ENCODE measurements at regions not wholly inside any gene's neighbourhood (a gene's known extent, or its start where the extent isn't known, plus 50 kb on each side); places are given as distances from the start of the nearest gene placed in this dataset.
A peak's percentile ranks its signal among the peaks of the same experiment; 100 is the strongest.

- WGBS, 10 experiments, result 10 to 93% (median 69%) methylated on average over 2 to 6 of the region's 6 CpGs; no CpG with 5 or more reads in 4 of the 10 experiments
- Histone ChIP-seq H3K4me3 (no peak overlapping the region), H3K4me1 (replicated peaks in 1 of 2) (peaks cover 7 to 10% of the 10 kb centered on the region in 2 donors), H3K27ac (no peak overlapping the region)
- ATAC-seq (replicated peaks in 6 of 8), result peak in 4 of 8 experiments; percentile 19 to 64 (median 64)
- in situ Hi-C loops (cut with MboI; ENCODE audit: low pct_unique_long_range_greater_than_20kb in 2 of 9, low sequenced_read_pairs in 9 of 9, unreplicated experiment in 9 of 9), result loop anchor here in 2 of 9 experiments (10.0 kb wide), 2 partner anchors 151 to 211 kb away; no protein-coding TSS in a partner anchor
Measured at GRCh38 chr15:79595306-79595705, 163.2 kb downstream of the MINAR1 start.

GRCh38 chr15:79595995-79596622, 164.0 kb downstream of the MINAR1 start:
- in situ Hi-C loops (cut with MboI; ENCODE audit: low pct_unique_long_range_greater_than_20kb in 2 of 9, low sequenced_read_pairs in 9 of 9, unreplicated experiment in 9 of 9), result loop anchor here in 2 of 9 experiments (10.0 kb wide), 2 partner anchors 151 to 211 kb away; no protein-coding TSS in a partner anchor
- peak; percentile 32 to 100 (median 62) for ATAC-seq (replicated peaks in 6 of 8)
- Histone ChIP-seq H3K4me1 (replicated peaks in 1 of 2) (peaks cover 7 to 11% of the 10 kb centered on the region in 2 donors), H3K27ac (no peak overlapping the region), H3K4me3 (no peak overlapping the region)
- WGBS, 10 experiments, result 0 to 83% (median 42%) methylated on average over 1 to 3 of the region's 4 CpGs; no CpG with 5 or more reads in 1 of the 10 experiments

- peaks cover 7 to 25% of the 10 kb centered on the region in 2 donors for H3K4me1 ChIP-seq (replicated peaks in 1 of 2)
- no peak overlapping the region for H3K27ac ChIP-seq
- WGBS, 10 experiments, result 17 to 88% (median 60%) methylated on average over 1 of the region's 1 CpG; no CpG with 5 or more reads in 5 of the 10 experiments
- in situ Hi-C loops (cut with MboI; ENCODE audit: low pct_unique_long_range_greater_than_20kb in 2 of 9, low sequenced_read_pairs in 9 of 9, unreplicated experiment in 9 of 9), result loop anchor here in 2 of 9 experiments (10.0 kb wide), 2 partner anchors 154 to 214 kb away; no protein-coding TSS in a partner anchor
- ATAC-seq (replicated peaks in 6 of 8), result no peak
- no peak overlapping the region for H3K4me3 ChIP-seq
Measured at GRCh38 chr15:79598639-79599038, 166.5 kb downstream of the MINAR1 start.

- Histone ChIP-seq H3K4me1 (replicated peaks in 1 of 2) (peaks cover 0 to 15% of the 10 kb centered on the region in 2 donors), H3K4me3 (no peak overlapping the region), H3K27ac (peak overlapping the region in 1 of 2 donors; percentile 24)
- in situ Hi-C loops (cut with MboI; ENCODE audit: low pct_unique_long_range_greater_than_20kb in 2 of 9, low sequenced_read_pairs in 9 of 9, unreplicated experiment in 9 of 9), result loop anchor here in 1 of 9 experiments (10.0 to 25.0 kb wide), 2 partner anchors 236 to 257 kb away; no protein-coding TSS in a partner anchor
- WGBS, 10 experiments, result 57 to 94% (median 62%) methylated on average over 3 to 7 of the region's 7 CpGs; no CpG with 5 or more reads in 1 of the 10 experiments
- peak in 5 of 8 experiments; percentile 47 to 91 (median 61) for ATAC-seq (replicated peaks in 6 of 8)
Measured at GRCh38 chr15:79601405-79602086, 169.4 kb downstream of the MINAR1 start.

- peak in 4 of 8 experiments; percentile 20 to 51 (median 44) for ATAC-seq (replicated peaks in 6 of 8)
- 20 to 86% (median 72%) methylated on average over 1 to 4 of the region's 4 CpGs; no CpG with 5 or more reads in 2 of the 10 experiments for WGBS, 10 experiments
- Histone ChIP-seq H3K4me1 (replicated peaks in 1 of 2) (peaks cover 0 to 15% of the 10 kb centered on the region in 2 donors), H3K4me3 (no peak overlapping the region), H3K27ac (no peak overlapping the region)
- in situ Hi-C loops (cut with MboI; ENCODE audit: low pct_unique_long_range_greater_than_20kb in 2 of 9, low sequenced_read_pairs in 9 of 9, unreplicated experiment in 9 of 9), result loop anchor here in 1 of 9 experiments (10.0 to 25.0 kb wide), 2 partner anchors 235 to 257 kb away; no protein-coding TSS in a partner anchor
Measured at GRCh38 chr15:79602180-79602579, 170.0 kb downstream of the MINAR1 start.

GRCh38 chr15:79602731-79603130, 170.6 kb downstream of the MINAR1 start:
- in situ Hi-C loops (cut with MboI; ENCODE audit: low pct_unique_long_range_greater_than_20kb in 2 of 9, low sequenced_read_pairs in 9 of 9, unreplicated experiment in 9 of 9), result loop anchor here in 1 of 9 experiments (10.0 to 25.0 kb wide), 2 partner anchors 235 to 258 kb away; no protein-coding TSS in a partner anchor
- no peak for ATAC-seq (replicated peaks in 6 of 8)
- no peak overlapping the region for H3K27ac ChIP-seq

GRCh38 chr15:79606831-79607355, 174.8 kb downstream of the MINAR1 start:
- WGBS, 10 experiments, result 75 to 93% (median 90%) methylated on average over 2 to 4 of the region's 5 CpGs; no CpG with 5 or more reads in 6 of the 10 experiments
- in situ Hi-C loops (cut with MboI; ENCODE audit: low pct_unique_long_range_greater_than_20kb in 2 of 9, low sequenced_read_pairs in 9 of 9, unreplicated experiment in 9 of 9), result loop anchor here in 1 of 9 experiments (10.0 to 25.0 kb wide), 2 partner anchors 230 to 262 kb away; no protein-coding TSS in a partner anchor
- Histone ChIP-seq H3K4me1 (replicated peaks in 1 of 2) (peaks cover 0 to 14% of the 10 kb centered on the region in 2 donors), H3K27ac (no peak overlapping the region), H3K4me3 (no peak overlapping the region)
- no peak for ATAC-seq (replicated peaks in 6 of 8)

More at GRCh38 chr15:79602731-79603130, 170.6 kb downstream of the MINAR1 start:
- H3K4me3 ChIP-seq, result no peak overlapping the region
- peaks cover 0 to 15% of the 10 kb centered on the region in 2 donors for H3K4me1 ChIP-seq (replicated peaks in 1 of 2)

- whole genome bisulfite sequencing, 10 experiments, result 0 to 83% (median 49%) methylated on average over 1 to 3 of the region's 3 CpGs; no CpG with 5 or more reads in 2 of the 10 experiments
- in situ Hi-C loops (cut with MboI; ENCODE audit: low pct_unique_long_range_greater_than_20kb in 2 of 9, low sequenced_read_pairs in 9 of 9, unreplicated experiment in 9 of 9), result loop anchor here in 1 of 9 experiments (10.0 to 25.0 kb wide), 2 partner anchors 229 to 263 kb away; no protein-coding TSS in a partner anchor
- ATAC-seq (replicated peaks in 6 of 8), result peak in 4 of 8 experiments; percentile 27 to 69 (median 56)
- peaks cover 0 to 8% of the 10 kb centered on the region in 2 donors for H3K4me1 ChIP-seq (replicated peaks in 1 of 2)
- H3K4me3 ChIP-seq, result no peak overlapping the region
- no peak overlapping the region for H3K27ac ChIP-seq
Measured at GRCh38 chr15:79608066-79608864, 176.1 kb downstream of the MINAR1 start.

GRCh38 chr15:79609506-79609905, 177.4 kb downstream of the MINAR1 start:
- WGBS, 10 experiments, result 38 to 96% (median 83%) methylated on average over 2 to 4 of the region's 4 CpGs; no CpG with 5 or more reads in 4 of the 10 experiments
- peaks cover 0 to 8% of the 10 kb centered on the region in 2 donors for H3K4me1 ChIP-seq (replicated peaks in 1 of 2)
- H3K27ac ChIP-seq, result no peak overlapping the region
- in situ Hi-C loops (cut with MboI; ENCODE audit: low pct_unique_long_range_greater_than_20kb in 2 of 9, low sequenced_read_pairs in 9 of 9, unreplicated experiment in 9 of 9), result loop anchor here in 1 of 9 experiments (10.0 to 25.0 kb wide), 2 partner anchors 228 to 265 kb away; no protein-coding TSS in a partner anchor
- H3K4me3 ChIP-seq, result no peak overlapping the region
- ATAC-seq (replicated peaks in 6 of 8), result no peak

GRCh38 chr15:79610021-79610420, 177.9 kb downstream of the MINAR1 start:
- H3K27ac ChIP-seq, result no peak overlapping the region
- peaks cover 0 to 8% of the 10 kb centered on the region in 2 donors for H3K4me1 ChIP-seq (replicated peaks in 1 of 2)
- no peak for ATAC-seq (replicated peaks in 6 of 8)
- WGBS, 10 experiments, result 17 to 100% (median 60%) methylated on average over 1 to 3 of the region's 3 CpGs; no CpG with 5 or more reads in 1 of the 10 experiments
- in situ Hi-C loops (cut with MboI; ENCODE audit: low pct_unique_long_range_greater_than_20kb in 2 of 9, low sequenced_read_pairs in 9 of 9, unreplicated experiment in 9 of 9), result loop anchor here in 1 of 9 experiments (25.0 kb wide), 1 partner anchor 227 kb away; no protein-coding TSS in a partner anchor
- no peak overlapping the region for H3K4me3 ChIP-seq

- WGBS, 10 experiments, result 40 to 86% (median 60%) methylated on average over 1 to 4 of the region's 4 CpGs; no CpG with 5 or more reads in 1 of the 10 experiments
- no peaks in the 10 kb centered on the region for H3K4me1 ChIP-seq (replicated peaks in 1 of 2)
- H3K4me3 ChIP-seq, result no peak overlapping the region
- ATAC-seq (replicated peaks in 6 of 8), result no peak
- in situ Hi-C loops (cut with MboI; ENCODE audit: low pct_unique_long_range_greater_than_20kb in 2 of 9, low sequenced_read_pairs in 9 of 9, unreplicated experiment in 9 of 9), result loop anchor here in 1 of 9 experiments (25.0 kb wide), 1 partner anchor 222 kb away; no protein-coding TSS in a partner anchor
- no peak overlapping the region for H3K27ac ChIP-seq
Measured at GRCh38 chr15:79615754-79616153, 183.6 kb downstream of the MINAR1 start.

GRCh38 chr15:79617071-79617470, 184.9 kb downstream of the MINAR1 start:
- Histone ChIP-seq H3K4me1 (replicated peaks in 1 of 2) (no peaks in the 10 kb centered on the region), H3K4me3 (no peak overlapping the region), H3K27ac (no peak overlapping the region)
- in situ Hi-C loops (cut with MboI; ENCODE audit: low pct_unique_long_range_greater_than_20kb in 2 of 9, low sequenced_read_pairs in 9 of 9, unreplicated experiment in 9 of 9), result loop anchor here in 1 of 9 experiments (25.0 kb wide), 1 partner anchor 220 kb away; no protein-coding TSS in a partner anchor
- no peak for ATAC-seq (replicated peaks in 6 of 8)

All from motor neuron (in vitro differentiated cells).